RWPE2 (cell line): ENCODE measurements at regions not wholly inside any gene's neighbourhood (a gene's known extent, or its start where the extent isn't known, plus 50 kb on each side); places are given as distances from the start of the nearest gene placed in this dataset.

Experiments
- ATAC-seq: fragments of 200-7000 bp; cut with Tn5 transposase; 3 replicates; pipeline ENCODE4 v1.9.1; 2021; ENCODE audit warnings: low read depth
- DNase-seq: peaks from one replicate; pipeline ENCODE4 v3.0.0-alpha.2; 2020; ENCODE audit warnings: low spot score
- H3K27ac ChIP-seq: fragments of 450-650 bp; 2 replicates; pipeline ENCODE4 v1.5.1; 2017; ENCODE audit warnings: mild to moderate bottlenecking; ENCODE audit not compliant: poor library complexity, severe bottlenecking
- H3K27me3 ChIP-seq: fragments of 250-450 bp; sonication (Bioruptor Pico); 2 replicates; pipeline ENCODE4 v1.5.1; 2021; ENCODE audit warnings: mild to moderate bottlenecking, moderate library complexity; ENCODE audit not compliant: insufficient read depth, poor library complexity, severe bottlenecking
- H3K36me3 ChIP-seq: fragments of 250-450 bp; sonication (Bioruptor Pico); 2 replicates; pipeline ENCODE4 v1.5.1; 2020; ENCODE audit warnings: low read depth, mild to moderate bottlenecking, moderate library complexity
- H3K4me1 ChIP-seq: fragments of 250-450 bp; sonication (Bioruptor Pico); 2 replicates; pipeline ENCODE4 v1.5.1; 2021; ENCODE audit warnings: mild to moderate bottlenecking, moderate library complexity; ENCODE audit not compliant: insufficient read depth, poor library complexity, severe bottlenecking
- H3K4me3 ChIP-seq: fragments of 250-450 bp; sonication (Bioruptor Pico); 2 replicates; pipeline ENCODE4 v1.5.1; 2021; ENCODE audit warnings: mild to moderate bottlenecking, moderate library complexity; ENCODE audit not compliant: severe bottlenecking
- H3K9me3 ChIP-seq: fragments of 250-450 bp; sonication (Bioruptor Pico); 2 replicates; pipeline ENCODE4 v1.5.1; 2021; ENCODE audit warnings: mild to moderate bottlenecking, moderate library complexity; ENCODE audit not compliant: severe bottlenecking
- CTCF ChIP-seq: fragments of 450-650 bp; IDR thresholded peaks from one replicate; pipeline ENCODE4 v1.5.1; 2017; ENCODE audit warnings: mild to moderate bottlenecking, moderate library complexity; ENCODE audit not compliant: poor library complexity, severe bottlenecking

DNA sequence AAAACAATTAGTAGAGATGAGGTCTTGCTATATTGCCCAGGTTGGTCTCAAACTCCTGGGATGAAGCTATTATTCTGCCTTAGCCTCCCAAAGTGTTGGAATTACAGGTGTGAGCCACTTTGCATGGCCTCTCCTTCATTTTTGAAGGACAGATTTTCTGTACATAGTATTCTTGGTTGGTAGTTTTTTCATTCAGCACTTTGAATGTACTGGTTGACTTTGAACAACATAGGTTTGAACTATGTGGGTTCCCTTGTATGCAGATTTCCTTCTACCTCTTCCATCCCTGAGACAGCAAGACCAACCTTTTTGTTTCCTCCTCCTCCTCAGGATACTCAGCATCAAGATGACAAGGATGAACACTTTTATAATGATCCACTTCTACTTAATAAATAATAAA is 436.4 kb downstream of the QKI start:
- Histone ChIP-seq H3K27ac (no peak overlapping the region), H3K36me3 (no peaks in the 10 kb centered on the region), H3K9me3 (peaks cover 3% of the 10 kb centered on the region), H3K27me3 (no peaks in the 10 kb centered on the region), H3K4me3 (no peak overlapping the region), H3K4me1 (no peaks in the 10 kb centered on the region)
- no peak for DNase-seq
- no peak for TF ChIP-seq CTCF
- no peak for ATAC-seq

DNA sequence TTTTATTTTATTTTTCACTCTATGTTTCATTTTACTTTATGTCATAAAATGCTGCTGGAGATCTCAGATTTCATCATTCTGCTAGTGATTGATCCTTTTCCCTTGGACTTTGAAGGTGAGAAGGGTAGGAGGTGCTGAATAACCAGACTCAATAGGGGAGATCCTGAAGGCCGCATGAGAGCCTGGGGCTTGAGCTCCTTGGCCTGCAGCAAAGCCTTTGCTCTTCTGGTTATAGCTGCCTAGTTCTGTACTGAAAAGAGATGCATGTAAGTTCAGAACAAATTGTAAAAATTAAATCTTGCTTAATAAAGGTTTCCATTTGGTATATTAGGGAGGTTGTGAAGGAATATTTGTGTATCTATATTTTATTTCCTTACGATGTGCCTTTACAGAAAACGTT is 430.2 kb downstream of the QKI start:
- Histone ChIP-seq H3K9me3 (no peaks in the 10 kb centered on the region), H3K27me3 (no peaks in the 10 kb centered on the region), H3K4me1 (no peaks in the 10 kb centered on the region), H3K4me3 (no peak overlapping the region), H3K36me3 (no peaks in the 10 kb centered on the region), H3K27ac (no peak overlapping the region)
- DNase-seq (no peak), ATAC-seq (no peak)
- TF ChIP-seq CTCF, result no peak

DNA sequence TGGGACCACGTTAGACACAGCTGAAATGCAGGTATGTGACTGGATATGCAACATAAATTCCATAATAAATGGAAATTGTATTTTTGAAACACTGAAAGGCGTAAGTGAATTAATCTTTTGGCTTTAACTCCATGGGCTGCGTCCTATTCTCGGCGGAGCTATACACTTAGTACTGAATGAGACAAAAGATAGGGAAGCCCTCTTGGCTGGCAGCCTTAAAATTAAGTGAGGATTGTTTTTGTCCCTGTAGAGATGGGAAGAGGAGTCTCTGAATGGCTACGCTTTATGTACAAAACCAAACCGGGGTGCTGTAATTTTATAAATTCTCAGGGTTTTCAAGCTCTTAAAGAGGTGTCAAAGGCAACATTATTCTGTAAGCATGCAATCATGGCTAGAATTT is 429.8 kb downstream of the QKI start:
- ATAC-seq (no peak), DNase-seq (no peak)
- no peak for TF ChIP-seq CTCF
- Histone ChIP-seq H3K27ac (no peak overlapping the region), H3K4me3 (no peak overlapping the region), H3K9me3 (no peaks in the 10 kb centered on the region), H3K4me1 (no peaks in the 10 kb centered on the region), H3K27me3 (no peaks in the 10 kb centered on the region), H3K36me3 (no peaks in the 10 kb centered on the region)

DNA sequence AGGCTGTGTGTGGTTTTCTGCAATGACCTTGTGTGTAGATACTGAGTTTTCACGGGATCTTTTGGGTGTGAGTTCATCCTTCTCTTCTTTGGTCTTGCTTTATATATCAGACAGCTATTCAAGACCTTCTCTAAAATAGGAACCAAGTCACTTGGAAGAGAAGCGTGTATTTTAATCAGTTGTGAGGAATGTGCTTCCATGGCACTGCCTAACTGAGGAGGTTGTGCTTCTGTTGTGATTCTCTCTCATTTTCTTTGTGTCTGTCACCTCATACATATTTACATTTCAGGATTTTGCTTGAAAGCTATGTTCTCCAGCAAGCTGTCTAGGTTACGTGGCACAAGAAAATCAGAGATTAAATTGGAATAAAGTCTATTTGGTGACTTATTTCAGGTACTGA is 428.7 kb downstream of the QKI start:
- TF ChIP-seq CTCF, result no peak
- H3K27ac ChIP-seq, result no peak overlapping the region
- no peaks in the 10 kb centered on the region for H3K36me3 ChIP-seq
- H3K27me3 ChIP-seq, result no peaks in the 10 kb centered on the region
- no peaks in the 10 kb centered on the region for H3K9me3 ChIP-seq
- no peak for DNase-seq
- H3K4me1 ChIP-seq, result no peaks in the 10 kb centered on the region
- H3K4me3 ChIP-seq, result no peak overlapping the region
- no peak for ATAC-seq

- no peak for TF ChIP-seq CTCF
- no peaks in the 10 kb centered on the region for H3K36me3 ChIP-seq
- no peak for ATAC-seq
- DNase-seq, result no peak
- H3K4me1 ChIP-seq, result no peaks in the 10 kb centered on the region
- no peak overlapping the region for H3K27ac ChIP-seq
- H3K4me3 ChIP-seq, result no peak overlapping the region
- H3K9me3 ChIP-seq, result no peaks in the 10 kb centered on the region
- H3K27me3 ChIP-seq, result no peaks in the 10 kb centered on the region
Observed at GRCh38 chr6:163842467-163842866, 427.9 kb downstream of the QKI start.
